ENCODE measurements at regions not wholly inside any gene's neighbourhood (a gene's known extent, or its start where the extent isn't known, plus 50 kb on each side); places are given as distances from the start of the nearest gene placed in this dataset.

DNA sequence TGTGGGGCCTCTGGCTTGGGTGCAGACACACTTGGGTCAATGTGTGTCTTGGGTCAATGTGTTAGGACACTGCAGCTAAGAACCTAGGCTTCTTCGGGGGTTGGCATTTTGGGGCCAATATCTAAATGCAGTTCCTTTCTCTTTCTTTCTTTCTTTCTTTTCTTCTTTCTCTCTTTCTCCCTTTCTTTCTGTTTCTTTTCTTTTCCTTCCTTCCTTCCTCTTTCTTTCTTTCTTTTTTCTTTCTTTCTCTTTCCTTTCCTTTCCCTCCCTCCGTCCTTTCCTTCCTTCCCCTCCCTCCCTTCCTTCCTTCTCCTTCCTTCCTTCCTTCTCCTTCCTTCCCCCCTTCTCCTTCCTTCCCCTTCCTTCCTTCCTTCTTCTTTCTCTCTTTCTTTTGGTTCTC is 57.7 kb upstream of the OSR1 start:
- no peak for DNase-seq

DNA sequence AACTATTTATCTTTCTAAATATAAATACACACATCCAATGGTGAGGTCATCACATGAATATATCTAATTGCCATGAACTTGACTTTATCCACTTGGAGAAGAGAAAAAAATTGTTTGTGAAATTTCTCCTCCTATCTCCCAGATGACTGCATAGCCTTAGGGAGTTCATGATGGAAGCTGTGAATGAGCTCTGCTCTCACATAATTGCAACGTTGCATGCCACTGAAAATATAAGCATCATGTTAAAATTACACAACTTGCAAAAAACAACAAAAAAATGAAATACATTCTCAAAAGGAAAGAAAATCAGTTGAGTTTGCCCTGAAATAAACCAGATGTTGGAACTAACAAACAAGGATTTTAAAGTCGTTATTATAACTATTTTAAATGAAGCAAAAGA is 50.6 kb upstream of the OSR1 start:
- no peak for DNase-seq

DNA sequence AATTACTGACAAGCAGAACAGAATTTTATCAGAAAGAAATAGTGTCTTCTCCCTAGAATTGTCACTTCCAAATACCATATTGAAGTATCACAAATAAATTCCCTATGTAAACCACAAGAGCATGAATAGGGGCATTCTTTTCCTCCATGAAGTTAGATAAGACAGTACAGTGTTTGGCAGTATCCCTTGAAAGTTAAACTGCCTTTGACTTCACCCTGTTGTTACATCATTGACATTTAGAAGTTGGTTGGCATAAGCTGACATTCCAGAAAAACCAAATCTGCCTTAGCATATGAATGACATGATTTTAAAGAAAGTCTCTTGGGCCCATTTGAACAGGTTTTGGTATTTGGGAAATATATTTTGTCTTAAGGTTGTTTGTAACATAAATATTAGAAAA is 50.2 kb upstream of the OSR1 start:
- DNase-seq = no peak
